ENCODE measurements at regions not wholly inside any gene's neighbourhood (a gene's known extent, or its start where the extent isn't known, plus 50 kb on each side); places are given as distances from the start of the nearest gene placed in this dataset.

DNA sequence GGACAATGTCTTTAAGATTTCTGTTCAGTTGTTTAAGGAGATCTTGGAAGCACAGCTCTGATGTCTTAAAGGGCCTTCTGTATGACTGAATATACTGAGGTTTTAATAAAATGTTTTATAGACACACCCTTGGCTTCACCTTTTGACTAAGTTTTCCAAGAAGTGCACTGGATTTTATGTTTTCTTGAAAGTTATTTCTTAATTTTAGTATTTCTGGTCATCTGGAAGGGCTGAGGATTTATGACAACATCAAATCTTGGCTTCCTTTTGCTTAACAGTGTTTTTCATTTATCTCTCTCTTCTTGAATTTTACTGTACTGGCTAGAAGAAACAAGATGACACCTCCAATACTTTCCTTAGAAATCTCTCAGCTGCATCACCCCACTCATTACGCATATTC is 2423.4 kb downstream of the LRRC4C start:
- TF ChIP-seq, protein P1, sequence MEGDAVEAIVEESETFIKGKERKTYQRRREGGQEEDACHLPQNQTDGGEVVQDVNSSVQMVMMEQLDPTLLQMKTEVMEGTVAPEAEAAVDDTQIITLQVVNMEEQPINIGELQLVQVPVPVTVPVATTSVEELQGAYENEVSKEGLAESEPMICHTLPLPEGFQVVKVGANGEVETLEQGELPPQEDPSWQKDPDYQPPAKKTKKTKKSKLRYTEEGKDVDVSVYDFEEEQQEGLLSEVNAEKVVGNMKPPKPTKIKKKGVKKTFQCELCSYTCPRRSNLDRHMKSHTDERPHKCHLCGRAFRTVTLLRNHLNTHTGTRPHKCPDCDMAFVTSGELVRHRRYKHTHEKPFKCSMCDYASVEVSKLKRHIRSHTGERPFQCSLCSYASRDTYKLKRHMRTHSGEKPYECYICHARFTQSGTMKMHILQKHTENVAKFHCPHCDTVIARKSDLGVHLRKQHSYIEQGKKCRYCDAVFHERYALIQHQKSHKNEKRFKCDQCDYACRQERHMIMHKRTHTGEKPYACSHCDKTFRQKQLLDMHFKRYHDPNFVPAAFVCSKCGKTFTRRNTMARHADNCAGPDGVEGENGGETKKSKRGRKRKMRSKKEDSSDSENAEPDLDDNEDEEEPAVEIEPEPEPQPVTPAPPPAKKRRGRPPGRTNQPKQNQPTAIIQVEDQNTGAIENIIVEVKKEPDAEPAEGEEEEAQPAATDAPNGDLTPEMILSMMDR (IDR thresholded peaks at IDR 0.05; ENCODE audit: insufficient read depth, low read length), result no peak
- TF ChIP-seq, protein P2, sequence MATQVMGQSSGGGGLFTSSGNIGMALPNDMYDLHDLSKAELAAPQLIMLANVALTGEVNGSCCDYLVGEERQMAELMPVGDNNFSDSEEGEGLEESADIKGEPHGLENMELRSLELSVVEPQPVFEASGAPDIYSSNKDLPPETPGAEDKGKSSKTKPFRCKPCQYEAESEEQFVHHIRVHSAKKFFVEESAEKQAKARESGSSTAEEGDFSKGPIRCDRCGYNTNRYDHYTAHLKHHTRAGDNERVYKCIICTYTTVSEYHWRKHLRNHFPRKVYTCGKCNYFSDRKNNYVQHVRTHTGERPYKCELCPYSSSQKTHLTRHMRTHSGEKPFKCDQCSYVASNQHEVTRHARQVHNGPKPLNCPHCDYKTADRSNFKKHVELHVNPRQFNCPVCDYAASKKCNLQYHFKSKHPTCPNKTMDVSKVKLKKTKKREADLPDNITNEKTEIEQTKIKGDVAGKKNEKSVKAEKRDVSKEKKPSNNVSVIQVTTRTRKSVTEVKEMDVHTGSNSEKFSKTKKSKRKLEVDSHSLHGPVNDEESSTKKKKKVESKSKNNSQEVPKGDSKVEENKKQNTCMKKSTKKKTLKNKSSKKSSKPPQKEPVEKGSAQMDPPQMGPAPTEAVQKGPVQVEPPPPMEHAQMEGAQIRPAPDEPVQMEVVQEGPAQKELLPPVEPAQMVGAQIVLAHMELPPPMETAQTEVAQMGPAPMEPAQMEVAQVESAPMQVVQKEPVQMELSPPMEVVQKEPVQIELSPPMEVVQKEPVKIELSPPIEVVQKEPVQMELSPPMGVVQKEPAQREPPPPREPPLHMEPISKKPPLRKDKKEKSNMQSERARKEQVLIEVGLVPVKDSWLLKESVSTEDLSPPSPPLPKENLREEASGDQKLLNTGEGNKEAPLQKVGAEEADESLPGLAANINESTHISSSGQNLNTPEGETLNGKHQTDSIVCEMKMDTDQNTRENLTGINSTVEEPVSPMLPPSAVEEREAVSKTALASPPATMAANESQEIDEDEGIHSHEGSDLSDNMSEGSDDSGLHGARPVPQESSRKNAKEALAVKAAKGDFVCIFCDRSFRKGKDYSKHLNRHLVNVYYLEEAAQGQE (IDR thresholded peaks at IDR 0.05; ENCODE audit: insufficient replicate concordance, low read depth), result no peak
- no peak for TF ChIP-seq POLR2AphosphoS5 (IDR thresholded peaks at IDR 0.05; ENCODE audit: low read depth)
- TF ChIP-seq SPI1 (IDR thresholded peaks at IDR 0.05; ENCODE audit: borderline replicate concordance, low read depth), result no peak

Data from HL-60 (cell line).